ENCODE measurements at regions not wholly inside any gene's neighbourhood (a gene's known extent, or its start where the extent isn't known, plus 50 kb on each side); places are given as distances from the start of the nearest gene placed in this dataset.

GRCh38 chr6:117810269-117810668, 96.8 kb upstream of the SLC35F1 start:
- TF ChIP-seq CTCF (IDR thresholded peaks at IDR 0.05; ENCODE audit: control insufficient read depth, insufficient read depth, low read depth, low read length, missing control alignments), result no peak
- no peak overlapping the region for H3K4me3 ChIP-seq (ENCODE audit: control insufficient read depth, low read depth, low read length)
- no peak for DNase-seq (ENCODE audit: low read depth)

- DNase-seq (ENCODE audit: low read depth), result no peak
- no peak for TF ChIP-seq CTCF (IDR thresholded peaks at IDR 0.05; ENCODE audit: control insufficient read depth, insufficient read depth, low read depth, low read length, missing control alignments)
- H3K4me3 ChIP-seq (ENCODE audit: control insufficient read depth, low read depth, low read length), result no peak overlapping the region
Measured at GRCh38 chr6:117817499-117817898, 89.6 kb upstream of the SLC35F1 start.

GRCh38 chr6:117817992-117818391, 89.1 kb upstream of the SLC35F1 start:
- TF ChIP-seq CTCF (IDR thresholded peaks at IDR 0.05; ENCODE audit: control insufficient read depth, insufficient read depth, low read depth, low read length, missing control alignments), result no peak
- no peak overlapping the region for H3K4me3 ChIP-seq (ENCODE audit: control insufficient read depth, low read depth, low read length)
- DNase-seq (ENCODE audit: low read depth), result no peak

GRCh38 chr6:117818449-117818848, 88.6 kb upstream of the SLC35F1 start:
- no peak overlapping the region for H3K4me3 ChIP-seq (ENCODE audit: control insufficient read depth, low read depth, low read length)
- TF ChIP-seq CTCF (IDR thresholded peaks at IDR 0.05; ENCODE audit: control insufficient read depth, insufficient read depth, low read depth, low read length, missing control alignments), result no peak
- DNase-seq (ENCODE audit: low read depth), result no peak

GRCh38 chr6:117829594-117830319, 77.3 kb upstream of the SLC35F1 start:
- DNase-seq (ENCODE audit: low read depth), result no peak
- peak overlapping the region; percentile 61 for H3K4me3 ChIP-seq (ENCODE audit: control insufficient read depth, low read depth, low read length)
- peak; percentile 62 for TF ChIP-seq CTCF (IDR thresholded peaks at IDR 0.05; ENCODE audit: control insufficient read depth, insufficient read depth, low read depth, low read length, missing control alignments)

GRCh38 chr6:117837261-117837660, 69.8 kb upstream of the SLC35F1 start:
- no peak for TF ChIP-seq CTCF (IDR thresholded peaks at IDR 0.05; ENCODE audit: control insufficient read depth, insufficient read depth, low read depth, low read length, missing control alignments)
- DNase-seq (ENCODE audit: low read depth), result no peak
- no peak overlapping the region for H3K4me3 ChIP-seq (ENCODE audit: control insufficient read depth, low read depth, low read length)
